ENCODE measurements at regions not wholly inside any gene's neighbourhood (a gene's known extent, or its start where the extent isn't known, plus 50 kb on each side); places are given as distances from the start of the nearest gene placed in this dataset.

DNA sequence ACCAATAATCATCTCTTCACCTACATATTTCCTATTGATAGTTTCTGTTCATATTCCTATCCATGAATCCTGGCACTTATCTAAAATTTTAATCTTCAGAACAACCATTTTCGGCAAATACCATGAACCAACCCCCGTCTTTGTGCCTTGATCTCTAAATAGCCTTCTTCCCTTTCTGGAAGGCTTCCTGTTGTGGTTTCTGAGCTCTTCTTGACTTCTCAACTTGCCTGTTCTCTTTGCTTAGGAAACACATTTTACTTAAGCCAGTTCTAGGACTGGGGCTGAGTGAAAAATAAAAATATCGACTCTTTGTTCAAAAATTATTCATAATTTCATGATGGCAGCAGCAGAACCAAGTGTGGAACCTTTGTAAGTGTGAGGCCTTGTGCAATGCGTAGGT lies 882.4 kb downstream of the C4orf33 start:
- no peak for DNase-seq (ENCODE audit: low spot score)
- no peak overlapping the region for H3K27ac ChIP-seq (ENCODE audit: low read depth, low read length, poor library complexity, severe bottlenecking)
- no peaks in the 10 kb centered on the region for H3K9me3 ChIP-seq (ENCODE audit: low read depth, low read length, poor library complexity, severe bottlenecking)
- no peaks in the 10 kb centered on the region for H3K27me3 ChIP-seq (replicated peaks; ENCODE audit: insufficient read depth, low read depth, low read length, poor library complexity)
- TF ChIP-seq, protein P1, sequence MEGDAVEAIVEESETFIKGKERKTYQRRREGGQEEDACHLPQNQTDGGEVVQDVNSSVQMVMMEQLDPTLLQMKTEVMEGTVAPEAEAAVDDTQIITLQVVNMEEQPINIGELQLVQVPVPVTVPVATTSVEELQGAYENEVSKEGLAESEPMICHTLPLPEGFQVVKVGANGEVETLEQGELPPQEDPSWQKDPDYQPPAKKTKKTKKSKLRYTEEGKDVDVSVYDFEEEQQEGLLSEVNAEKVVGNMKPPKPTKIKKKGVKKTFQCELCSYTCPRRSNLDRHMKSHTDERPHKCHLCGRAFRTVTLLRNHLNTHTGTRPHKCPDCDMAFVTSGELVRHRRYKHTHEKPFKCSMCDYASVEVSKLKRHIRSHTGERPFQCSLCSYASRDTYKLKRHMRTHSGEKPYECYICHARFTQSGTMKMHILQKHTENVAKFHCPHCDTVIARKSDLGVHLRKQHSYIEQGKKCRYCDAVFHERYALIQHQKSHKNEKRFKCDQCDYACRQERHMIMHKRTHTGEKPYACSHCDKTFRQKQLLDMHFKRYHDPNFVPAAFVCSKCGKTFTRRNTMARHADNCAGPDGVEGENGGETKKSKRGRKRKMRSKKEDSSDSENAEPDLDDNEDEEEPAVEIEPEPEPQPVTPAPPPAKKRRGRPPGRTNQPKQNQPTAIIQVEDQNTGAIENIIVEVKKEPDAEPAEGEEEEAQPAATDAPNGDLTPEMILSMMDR (conservative IDR thresholded peaks at IDR 0.05; ENCODE audit: low read depth, low read length): no peak
- no peak for TF ChIP-seq EZH2 (IDR thresholded peaks at IDR 0.05; ENCODE audit: borderline replicate concordance, low read depth, low read length, poor library complexity, severe bottlenecking)
- BruUV-seq (replicated peaks): no TSS peak
- H3K4me1 ChIP-seq (ENCODE audit: insufficient read depth, low read length, poor library complexity, severe bottlenecking): no peaks in the 10 kb centered on the region
- CTCF ChIA-PET: no interaction called here
- POLR2A ChIA-PET (ENCODE audit: low non-redundant PET): no interaction called here
- H3K36me3 ChIP-seq (ENCODE audit: insufficient read depth, low read length, poor library complexity, severe bottlenecking): no peaks in the 10 kb centered on the region
- intact Hi-C loops (cut with micrococcal nuclease; ENCODE audit: unreplicated experiment): no loop called here
- H3K4me3 ChIP-seq (ENCODE audit: low read depth, low read length, poor library complexity, severe bottlenecking): no peak overlapping the region

GRCh38 chr4:129988957-129989356 lies 893.0 kb downstream of the C4orf33 start:
- Histone ChIP-seq H3K36me3 (ENCODE audit: insufficient read depth, low read length, poor library complexity, severe bottlenecking) (no peaks in the 10 kb centered on the region), H3K4me3 (ENCODE audit: low read depth, low read length, poor library complexity, severe bottlenecking) (no peak overlapping the region), H3K9me3 (ENCODE audit: low read depth, low read length, poor library complexity, severe bottlenecking) (no peaks in the 10 kb centered on the region), H3K27me3 (replicated peaks; ENCODE audit: insufficient read depth, low read depth, low read length, poor library complexity) (no peaks in the 10 kb centered on the region), H3K27ac (ENCODE audit: low read depth, low read length, poor library complexity, severe bottlenecking) (no peak overlapping the region), H3K4me1 (ENCODE audit: insufficient read depth, low read length, poor library complexity, severe bottlenecking) (no peaks in the 10 kb centered on the region)
- no peak for TF ChIP-seq EZH2 (IDR thresholded peaks at IDR 0.05; ENCODE audit: borderline replicate concordance, low read depth, low read length, poor library complexity, severe bottlenecking)
- TF ChIP-seq, protein P1 (conservative IDR thresholded peaks at IDR 0.05; ENCODE audit: low read depth, low read length): no peak
- ChIA-PET POLR2A (ENCODE audit: low non-redundant PET) (no interaction called here), CTCF (no interaction called here)
- intact Hi-C loops (cut with micrococcal nuclease; ENCODE audit: unreplicated experiment): no loop called here
- BruUV-seq (replicated peaks): no TSS peak
- no peak for DNase-seq (ENCODE audit: low spot score)

GRCh38 chr4:129994715-129995114 lies 898.8 kb downstream of the C4orf33 start:
- ChIA-PET CTCF (no interaction called here), POLR2A (ENCODE audit: low non-redundant PET) (no interaction called here)
- H3K36me3 ChIP-seq (ENCODE audit: insufficient read depth, low read length, poor library complexity, severe bottlenecking): no peaks in the 10 kb centered on the region
- H3K4me3 ChIP-seq (ENCODE audit: low read depth, low read length, poor library complexity, severe bottlenecking): no peak overlapping the region
- TF ChIP-seq EZH2 (IDR thresholded peaks at IDR 0.05; ENCODE audit: borderline replicate concordance, low read depth, low read length, poor library complexity, severe bottlenecking): no peak
- TF ChIP-seq, protein P1 (conservative IDR thresholded peaks at IDR 0.05; ENCODE audit: low read depth, low read length): no peak
- BruUV-seq (replicated peaks): no TSS peak
- H3K4me1 ChIP-seq (ENCODE audit: insufficient read depth, low read length, poor library complexity, severe bottlenecking): no peaks in the 10 kb centered on the region
- intact Hi-C loops (cut with micrococcal nuclease; ENCODE audit: unreplicated experiment): no loop called here
- no peak overlapping the region for H3K27ac ChIP-seq (ENCODE audit: low read depth, low read length, poor library complexity, severe bottlenecking)
- H3K9me3 ChIP-seq (ENCODE audit: low read depth, low read length, poor library complexity, severe bottlenecking): no peaks in the 10 kb centered on the region
- H3K27me3 ChIP-seq (replicated peaks; ENCODE audit: insufficient read depth, low read depth, low read length, poor library complexity): no peaks in the 10 kb centered on the region
- no peak for DNase-seq (ENCODE audit: low spot score)

Data from A673 (cell line).